Fibroblast of skin of back (primary cell): ENCODE measurements at regions not wholly inside any gene's neighbourhood (a gene's known extent, or its start where the extent isn't known, plus 50 kb on each side); places are given as distances from the start of the nearest gene placed in this dataset.
A peak's percentile ranks its signal among the peaks of the same experiment; 100 is the strongest.
"Not testable (repeated sequence)": the region's sequence is repeated elsewhere in the genome, so short reads cannot be mapped to it uniquely, and the experiment has no call there.

Source experiments
- DNase-seq: peaks from one replicate; pipeline ENCODE4 v3.0.0-alpha.2; 2013

DNA sequence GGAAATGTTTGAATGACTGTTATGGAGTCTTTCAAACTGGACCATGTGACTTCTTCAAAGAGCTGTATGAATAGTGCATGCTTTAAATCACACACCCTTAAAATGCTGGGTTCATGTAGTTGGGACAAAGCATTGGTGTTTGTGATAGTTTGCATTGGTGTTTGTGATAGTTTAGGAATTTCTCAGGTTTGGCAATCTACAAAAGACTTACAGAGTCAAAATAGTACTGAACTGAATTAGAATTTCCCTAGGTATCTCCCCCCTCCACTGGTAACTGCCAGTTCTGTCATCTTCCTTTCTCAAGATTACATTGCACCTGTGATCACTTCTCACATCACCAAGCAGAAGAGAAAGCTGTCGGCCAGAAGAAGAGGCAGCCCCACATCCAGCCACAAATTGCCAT lies 261.1 kb downstream of the GATA3 start:
- no peak for DNase-seq

DNA sequence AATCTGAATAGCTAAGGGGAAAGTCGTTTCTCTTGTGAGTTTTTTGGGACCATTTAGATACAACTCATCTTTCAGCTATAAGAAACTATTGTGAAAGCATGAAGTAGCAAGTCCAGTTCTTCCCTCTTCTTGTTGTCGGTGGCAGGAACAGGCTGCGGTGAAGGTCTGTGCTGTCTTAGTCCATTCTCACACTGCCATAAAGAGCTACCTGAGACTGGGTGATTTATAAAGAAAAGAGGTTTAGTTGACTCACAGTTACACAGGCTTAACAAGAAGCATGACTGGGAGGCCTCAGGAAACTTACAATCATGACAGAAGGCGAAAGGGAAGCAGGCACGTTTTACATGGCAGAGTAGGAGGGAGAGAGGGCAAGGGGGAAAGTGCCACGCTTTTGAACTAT lies 261.8 kb downstream of the GATA3 start:
- no peak for DNase-seq

GRCh38 chr10:8318429-8318828 lies 263.9 kb downstream of the GATA3 start:
- not testable (repeated sequence) for DNase-seq

DNA sequence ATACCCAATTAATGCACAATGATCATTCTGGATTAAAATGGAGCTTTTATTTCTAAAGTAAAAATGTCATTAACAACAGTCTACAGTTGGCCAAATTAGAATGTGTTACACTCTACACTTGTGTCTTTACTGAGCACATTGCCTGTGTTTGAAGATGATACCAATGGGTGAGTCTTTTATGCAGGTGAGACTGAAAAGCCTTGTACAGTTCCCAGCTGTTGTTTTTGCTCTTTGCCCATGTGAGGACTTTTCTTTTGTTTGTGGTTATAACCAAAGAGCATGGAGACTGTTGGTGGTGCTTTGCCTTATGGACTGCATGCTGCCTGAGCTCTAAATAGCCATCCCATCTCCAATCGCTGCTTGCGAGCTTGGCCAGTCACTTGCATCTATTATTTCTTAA lies 264.5 kb downstream of the GATA3 start:
- DNase-seq: no peak

DNA sequence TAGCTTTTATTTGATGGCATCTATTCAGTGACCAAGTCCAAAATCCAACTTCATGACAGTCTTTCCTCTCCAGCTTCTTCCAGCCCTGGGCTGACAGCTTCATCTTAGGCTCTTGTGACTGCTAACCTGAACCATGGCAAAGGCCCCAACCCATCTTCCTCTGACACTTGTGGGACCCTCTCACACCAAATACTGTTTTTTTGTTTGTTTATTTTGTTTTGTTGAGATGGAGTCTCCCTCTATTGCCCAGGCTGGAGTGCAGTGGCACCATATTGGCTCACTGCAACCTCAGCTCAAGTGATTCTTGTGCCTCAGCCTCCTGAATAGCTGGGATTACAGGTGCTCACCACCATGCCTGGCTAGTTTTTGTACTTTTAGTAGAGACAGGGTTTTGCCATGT lies 265.2 kb downstream of the GATA3 start:
- DNase-seq: no peak

GRCh38 chr10:8321990-8322389 lies 267.5 kb downstream of the GATA3 start:
- no peak for DNase-seq

GRCh38 chr10:8323428-8324054 lies 269.1 kb downstream of the GATA3 start:
- DNase-seq: no peak

DNA sequence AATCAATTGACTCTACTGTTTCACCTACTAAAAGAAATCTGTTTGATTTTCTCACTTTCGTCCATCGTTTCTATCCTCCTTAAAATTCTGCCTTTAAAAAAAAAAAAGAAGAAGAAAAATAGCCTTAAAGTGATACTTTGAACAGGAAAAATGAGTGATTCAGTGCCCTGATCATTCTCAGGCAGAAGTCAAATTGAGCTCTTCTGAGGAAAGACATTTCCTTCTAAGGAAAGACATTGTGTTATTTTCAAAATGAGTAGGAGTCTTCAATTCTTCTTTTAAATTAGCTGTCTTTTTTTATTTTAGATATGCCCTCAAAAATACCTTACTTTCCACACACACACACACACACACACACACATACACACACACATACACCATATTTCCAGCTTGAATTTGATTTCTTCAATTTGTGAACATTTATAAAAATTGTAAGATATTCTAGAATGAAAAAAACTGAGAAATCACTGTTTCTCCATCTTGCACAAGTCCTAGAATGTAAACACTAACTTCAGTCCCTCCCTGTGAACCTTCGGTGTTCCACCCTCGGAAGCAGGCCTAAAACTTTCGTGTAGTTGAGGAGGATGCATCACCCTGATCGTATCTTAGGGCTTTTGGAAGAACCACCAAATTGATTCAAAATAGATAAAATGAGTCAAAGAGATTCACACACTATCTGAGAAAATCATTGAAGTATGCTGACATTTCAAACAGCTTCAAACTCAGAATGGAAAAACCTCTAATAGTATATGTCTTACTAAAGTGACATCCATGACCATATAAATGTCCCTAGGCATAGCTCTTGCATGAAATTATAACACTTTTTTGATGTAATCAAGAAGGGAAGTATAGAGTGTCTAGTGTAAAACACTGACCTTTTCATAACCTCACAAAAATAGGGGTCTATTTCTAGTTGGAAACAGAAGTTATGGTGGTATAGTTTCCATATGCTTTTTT lies 270.8 kb downstream of the GATA3 start:
- no peak for DNase-seq

- DNase-seq: no peak
These were observed 272.1 kb downstream of the GATA3 start for GRCh38 chr10:8326396-8327139.

GRCh38 chr10:8327140-8327423 lies 272.6 kb downstream of the GATA3 start:
- no peak for DNase-seq

DNA sequence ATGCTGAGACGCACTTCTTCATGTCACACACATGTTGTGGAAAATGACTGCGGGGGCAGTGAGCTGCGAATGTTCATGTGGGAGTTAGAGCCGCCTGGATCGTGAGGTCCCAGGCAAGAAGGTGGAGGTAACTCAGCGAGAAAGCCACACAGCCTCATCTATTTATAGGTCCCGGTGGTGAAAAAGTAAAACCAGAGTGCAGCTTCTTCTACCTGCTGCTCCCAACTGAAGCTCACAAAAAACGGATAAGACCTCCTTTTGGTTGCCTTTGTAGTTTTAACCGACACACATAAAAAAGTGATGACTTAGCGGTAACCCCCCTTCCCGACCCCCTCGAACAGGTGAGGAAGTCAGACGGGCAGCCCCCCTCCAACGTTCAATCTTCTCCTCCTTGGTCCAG lies 276.9 kb downstream of the GATA3 start:
- DNase-seq: no peak

- peak; percentile 21 for DNase-seq
These were observed 277.6 kb downstream of the GATA3 start for GRCh38 chr10:8331896-8332729.

GRCh38 chr10:8332730-8333111 lies 278.2 kb downstream of the GATA3 start:
- no peak for DNase-seq

- no peak for DNase-seq
These were observed 280.1 kb downstream of the GATA3 start for GRCh38 chr10:8334631-8335030.

- DNase-seq: no peak
These were observed 282.3 kb downstream of the GATA3 start for GRCh38 chr10:8336629-8337331.

- no peak for DNase-seq
These were observed 282.8 kb downstream of the GATA3 start for GRCh38 chr10:8337332-8337651.

DNA sequence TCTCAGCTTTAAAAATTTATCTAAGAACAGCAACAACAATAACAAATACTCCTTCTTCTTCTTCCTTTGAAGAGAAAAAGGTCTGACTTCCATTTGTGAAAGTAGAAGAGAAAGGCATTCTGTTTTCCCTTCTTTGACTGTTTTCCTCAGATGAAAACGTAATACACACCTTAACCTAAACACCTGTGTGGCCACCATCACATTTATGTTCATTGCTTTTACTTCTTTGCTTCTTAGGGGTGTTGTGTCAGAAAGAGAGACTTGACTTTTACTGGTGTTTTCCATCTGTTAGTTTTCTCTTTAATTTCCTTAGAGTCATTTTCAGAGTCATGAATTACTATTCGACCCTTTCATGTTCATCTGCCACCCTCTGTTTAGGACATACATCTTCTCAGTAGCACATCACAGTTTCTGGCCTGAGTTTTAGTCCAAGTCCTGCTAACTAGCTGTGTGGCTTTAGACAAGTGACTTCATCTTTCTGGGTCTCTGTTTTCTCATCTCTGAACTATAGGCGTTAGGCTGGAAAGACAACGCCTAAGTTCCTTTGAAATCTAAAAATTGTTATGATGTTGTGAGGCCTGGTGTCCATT lies 283.8 kb downstream of the GATA3 start:
- DNase-seq: no peak

- no peak for DNase-seq
These were observed 290.3 kb downstream of the GATA3 start for GRCh38 chr10:8344756-8345155.

DNA sequence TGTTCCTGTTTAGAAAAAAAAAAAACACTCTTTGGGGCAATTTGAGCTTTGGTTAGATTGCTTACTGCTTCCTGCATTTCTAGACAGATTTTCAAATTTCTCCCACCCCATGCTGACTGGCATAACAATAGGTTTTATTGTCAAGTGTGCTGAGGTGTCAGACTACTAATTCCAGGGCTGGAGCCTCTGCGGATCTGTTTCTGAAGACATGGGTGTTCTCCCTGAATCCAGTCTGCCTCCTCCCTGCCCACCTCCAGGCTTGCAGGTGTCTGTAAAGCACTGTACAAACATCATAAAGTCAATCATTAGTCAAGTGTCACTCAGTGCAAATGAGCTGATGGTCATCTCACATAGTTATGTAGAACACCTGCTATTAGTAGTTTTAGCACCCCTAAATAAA lies 292.4 kb downstream of the GATA3 start:
- DNase-seq: no peak

DNA sequence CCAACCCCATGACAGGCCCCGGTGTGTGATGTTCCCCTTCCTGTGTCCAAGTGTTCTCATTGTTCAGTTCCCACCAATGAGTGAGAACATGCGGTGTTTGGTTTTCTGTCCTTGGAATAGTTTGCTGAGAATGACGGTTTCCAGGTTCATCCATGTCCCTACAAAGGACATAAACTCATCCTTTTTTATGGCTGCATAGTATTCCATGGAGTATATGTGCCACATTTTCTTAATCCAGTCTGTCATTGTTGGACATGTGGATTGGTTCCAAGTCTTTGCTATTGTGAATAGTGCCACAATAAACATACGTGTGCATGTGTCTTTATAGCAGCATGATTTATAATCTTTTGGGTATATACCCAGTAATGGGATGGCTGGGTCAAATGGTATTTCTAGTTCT lies 293.1 kb downstream of the GATA3 start:
- not testable (repeated sequence) for DNase-seq

DNA sequence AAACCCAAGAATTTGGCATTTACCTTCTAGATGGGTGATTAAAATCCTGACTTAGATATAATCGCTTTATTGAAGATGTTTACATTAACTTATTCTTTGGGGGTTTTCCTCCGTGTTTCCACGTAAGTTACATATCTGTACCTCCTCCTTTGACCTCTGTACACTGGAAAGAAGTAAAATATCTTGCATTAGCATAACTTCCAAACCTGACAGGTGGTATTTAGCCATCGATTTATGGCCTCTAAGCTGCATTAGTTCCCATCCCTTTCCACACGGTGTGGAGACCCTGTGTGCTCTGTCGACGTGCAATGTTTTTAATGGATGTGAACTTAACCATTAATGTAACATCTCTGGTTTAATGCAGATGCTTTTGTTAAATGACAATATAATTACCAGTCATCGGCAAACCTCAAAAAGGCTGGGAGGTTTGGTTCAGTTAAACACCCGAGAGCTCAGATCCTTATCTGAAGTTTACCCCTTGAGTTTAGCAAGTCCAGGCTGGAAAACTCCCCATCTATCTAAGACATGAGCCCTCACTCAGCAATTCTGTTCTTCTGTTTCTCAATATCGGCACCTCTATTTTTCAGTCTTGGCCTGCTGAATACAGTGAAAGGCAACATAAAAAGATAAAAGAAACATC lies 295.2 kb downstream of the GATA3 start:
- no peak for DNase-seq
